Keratinocyte (primary cell): ENCODE measurements at regions not wholly inside any gene's neighbourhood (a gene's known extent, or its start where the extent isn't known, plus 50 kb on each side); places are given as distances from the start of the nearest gene placed in this dataset.

Experiments used
- DNase-seq: peaks from one replicate; pipeline ENCODE4 v3.0.0-alpha.2; 2011; ENCODE audit warnings: low read depth, missing footprints, low spot score
- FAIRE-seq: peaks from 2 replicates; lab custom pipeline; 2011; peaks lifted over from hg19 to GRCh38; lab: Jason Lieb, UNC
- H2AFZ ChIP-seq: 2 replicates; pipeline ENCODE4 v1.6.0; 2012; ENCODE audit warnings: low read length, control low read depth, inconsistent platforms; ENCODE audit not compliant: control insufficient read depth
- H3K27ac ChIP-seq: 2 replicates; pipeline ENCODE4 v1.5.1; 2011; ENCODE audit warnings: low read length; ENCODE audit not compliant: control insufficient read depth, insufficient read depth
- H3K27me3 ChIP-seq: 3 replicates; pipeline ENCODE4 v1.6.0; 2011; ENCODE audit warnings: low read length; ENCODE audit not compliant: control insufficient read depth, insufficient read depth; ENCODE audit errors: extremely low read depth
- H3K36me3 ChIP-seq, 2 experiments: 2 replicates in 1 of 2; 3 replicates in 1 of 2; pipeline ENCODE4 v1.5.1; 2011; ENCODE audit warnings: low read length in 2 of 2, mild to moderate bottlenecking in 1 of 2; ENCODE audit not compliant: control insufficient read depth in 2 of 2, insufficient read depth in 2 of 2; ENCODE audit errors: extremely low read depth in 1 of 2
- H3K4me1 ChIP-seq: 3 replicates; pipeline ENCODE4 v1.5.1; 2011; ENCODE audit warnings: low read length; ENCODE audit not compliant: control insufficient read depth, insufficient read depth; ENCODE audit errors: extremely low read depth
- H3K4me2 ChIP-seq: 3 replicates; pipeline ENCODE4 v1.6.0; 2011; ENCODE audit warnings: low read depth, low read length; ENCODE audit not compliant: control insufficient read depth, insufficient read depth; ENCODE audit errors: extremely low read depth
- H3K4me3 ChIP-seq, 3 experiments: fragments of 200-600 bp in 1 of 3; sonication (generic) in 1 of 3; 2 replicates in 2 of 3; 3 replicates in 1 of 3; pipeline ENCODE4 v1.5.1; 2011 to 2016; ENCODE audit warnings: low read length in 3 of 3, mild to moderate bottlenecking in 3 of 3, control low read depth in 2 of 3, inconsistent platforms in 1 of 3, low read depth in 1 of 3, mixed read lengths in 1 of 3, mixed run types in 1 of 3, moderate library complexity in 1 of 3; ENCODE audit not compliant: control insufficient read depth in 2 of 3, insufficient read depth in 2 of 3; ENCODE audit errors: extremely low read depth in 1 of 3
- H3K79me2 ChIP-seq: 2 replicates; pipeline ENCODE4 v1.6.0; 2012; ENCODE audit warnings: low read length; ENCODE audit not compliant: control insufficient read depth, insufficient read depth
- H3K9ac ChIP-seq: 3 replicates; pipeline ENCODE4 v1.6.0; 2011; ENCODE audit warnings: low read length; ENCODE audit not compliant: control insufficient read depth, insufficient read depth; ENCODE audit errors: extremely low read depth
- H3K9me1 ChIP-seq: 3 replicates; pipeline ENCODE4 v1.6.0; 2011; ENCODE audit warnings: low read length; ENCODE audit not compliant: control insufficient read depth, insufficient read depth; ENCODE audit errors: extremely low read depth
- H3K9me3 ChIP-seq: 2 replicates; pipeline ENCODE4 v1.5.1; 2012; ENCODE audit warnings: low read depth, low read length; ENCODE audit not compliant: control insufficient read depth
- H4K20me1 ChIP-seq: 3 replicates; pipeline ENCODE4 v1.6.0; 2011; ENCODE audit warnings: low read length; ENCODE audit not compliant: control insufficient read depth, insufficient read depth; ENCODE audit errors: extremely low read depth
- CTCF ChIP-seq, 3 experiments: IDR thresholded peaks in 1 of 3; conservative IDR thresholded peaks in 1 of 3; optimal IDR thresholded peaks in 1 of 3; 2 replicates in 2 of 3; 3 replicates in 1 of 3; pipeline versions ENCODE3 to v1.5.1; 2011; ENCODE audit warnings: low read length in 3 of 3, mild to moderate bottlenecking in 3 of 3, moderate library complexity in 2 of 3, control low read depth in 1 of 3, inconsistent platforms in 1 of 3; ENCODE audit not compliant: insufficient read depth in 2 of 3; ENCODE audit errors: extremely low read depth in 1 of 3
- EZH2 ChIP-seq: IDR thresholded peaks from one replicate; pipeline ENCODE4 v1.6.1; 2012; ENCODE audit warnings: inconsistent platforms, mild to moderate bottlenecking, low read length, moderate library complexity
- dilution Hi-C: fragments of 300-500 bp; cut with MboI; formaldehyde crosslinking; loops from one replicate; pipeline ENCODE4 v1.7.0; 2020; ENCODE audit warnings: low sequenced_read_pairs; ENCODE audit not compliant: extremely low pct_ligation_motif_present

GRCh38 chr2:168371273-168372019 is 84.6 kb upstream of the CERS6 start:
- no peak overlapping the region for H3K4me3 ChIP-seq
- no peaks in the 10 kb centered on the region for H3K4me1 ChIP-seq
- H3K36me3 ChIP-seq, result no peaks in the 10 kb centered on the region
- FAIRE-seq (no peak), DNase-seq (no peak)
- H2AFZ ChIP-seq, result no peak overlapping the region
- no peaks in the 10 kb centered on the region for H4K20me1 ChIP-seq
- no peak overlapping the region for H3K9ac ChIP-seq
- dilution Hi-C loops, result no loop called here
- H3K4me2 ChIP-seq, result no peak overlapping the region
- no peaks in the 10 kb centered on the region for H3K9me3 ChIP-seq
- TF ChIP-seq CTCF (optimal IDR thresholded peaks at IDR 0.05 in 1 of 3, IDR thresholded peaks at IDR 0.05 in 1 of 3, conservative IDR thresholded peaks at IDR 0.05 in 1 of 3; ENCODE audit: extremely low read depth in 1 of 3, insufficient read depth in 2 of 3, low read length in 3 of 3), result no peak
- TF ChIP-seq EZH2, result no peak
- no peaks in the 10 kb centered on the region for H3K9me1 ChIP-seq
- H3K27me3 ChIP-seq, result no peaks in the 10 kb centered on the region
- H3K27ac ChIP-seq, result no peak overlapping the region
- no peaks in the 10 kb centered on the region for H3K79me2 ChIP-seq

GRCh38 chr2:168373468-168373867 is 82.6 kb upstream of the CERS6 start:
- dilution Hi-C loops, result no loop called here

More at GRCh38 chr2:168373468-168373867, 82.6 kb upstream of the CERS6 start:
- FAIRE-seq (no peak), DNase-seq (no peak)
- Histone ChIP-seq H3K4me2 (no peak overlapping the region), H3K9me1 (no peaks in the 10 kb centered on the region), H3K9me3 (no peaks in the 10 kb centered on the region), H3K36me3 (no peaks in the 10 kb centered on the region), H3K4me3 (no peak overlapping the region), H4K20me1 (no peaks in the 10 kb centered on the region), H3K27ac (no peak overlapping the region), H3K9ac (no peak overlapping the region), H2AFZ (no peak overlapping the region), H3K27me3 (no peaks in the 10 kb centered on the region), H3K4me1 (no peaks in the 10 kb centered on the region), H3K79me2 (no peaks in the 10 kb centered on the region)
- TF ChIP-seq EZH2 (no peak), CTCF (optimal IDR thresholded peaks at IDR 0.05 in 1 of 3, IDR thresholded peaks at IDR 0.05 in 1 of 3, conservative IDR thresholded peaks at IDR 0.05 in 1 of 3; ENCODE audit: extremely low read depth in 1 of 3, insufficient read depth in 2 of 3, low read length in 3 of 3) (no peak)
